GM18873 (cell line): ENCODE measurements at regions not wholly inside any gene's neighbourhood (a gene's known extent, or its start where the extent isn't known, plus 50 kb on each side); places are given as distances from the start of the nearest gene placed in this dataset.
"Not testable (repeated sequence)": the region's sequence is repeated elsewhere in the genome, so short reads cannot be mapped to it uniquely, and the experiment has no call there.

Experiments used
- ATAC-seq: cut with Tn5 transposase; IDR thresholded peaks from one replicate; pipeline ENCODE4 v1.9.1; 2021; ENCODE audit warnings: mild to moderate bottlenecking, moderate library complexity, moderate number of reproducible peaks; ENCODE audit not compliant: unreplicated experiment, low FRiP score

DNA sequence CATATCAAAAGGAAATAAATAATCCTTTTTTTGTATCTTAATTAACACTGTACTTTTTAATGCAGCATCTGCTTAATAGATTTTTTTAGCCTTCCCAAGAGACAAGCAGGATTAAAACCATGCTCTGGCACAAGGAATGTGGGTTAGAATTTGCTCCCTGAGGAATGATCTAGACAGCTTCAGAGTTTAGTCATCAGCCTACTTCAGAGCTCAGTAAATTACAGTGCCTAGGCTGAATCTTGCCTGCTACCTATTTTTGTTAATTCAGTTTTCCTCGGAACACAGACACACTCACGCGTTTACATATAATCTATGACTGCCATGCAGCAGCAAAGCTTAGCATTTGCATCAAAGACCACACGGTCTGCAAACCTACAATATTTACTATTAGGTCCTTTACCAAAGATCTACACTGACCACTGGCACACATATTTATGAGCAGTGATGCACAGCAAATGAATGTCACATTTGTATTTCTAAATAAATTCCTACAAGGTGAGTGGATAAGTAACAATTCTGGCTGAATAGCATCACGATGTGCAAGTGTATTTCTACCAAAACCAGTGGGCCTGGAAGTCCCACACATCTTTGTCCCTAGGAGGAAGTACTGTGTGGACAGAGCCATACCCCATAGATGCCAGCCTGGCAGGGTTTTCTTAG, 309.8 kb upstream of the TMEM132C start:
- ATAC-seq = no peak

GRCh38 chr12:127962303-127962702, 304.7 kb upstream of the TMEM132C start:
- no peak for ATAC-seq

DNA sequence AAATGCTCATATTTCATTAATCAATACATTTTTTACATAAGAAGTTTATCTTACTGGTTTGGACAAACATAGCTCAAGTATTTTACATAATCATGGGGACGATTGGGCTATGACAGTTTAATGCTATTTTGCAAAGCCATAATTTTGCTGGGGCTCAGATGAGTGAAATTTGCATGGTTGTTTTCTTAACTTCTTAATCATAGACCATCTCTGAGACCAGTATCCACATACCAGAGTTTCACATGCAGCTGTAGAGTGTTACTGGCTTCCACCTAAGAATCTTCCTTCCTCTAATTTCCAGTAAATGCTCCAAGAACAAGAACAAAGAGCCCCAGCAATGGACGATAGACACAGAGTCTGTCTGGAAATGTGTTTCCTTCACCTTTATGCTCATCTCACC, 303.0 kb upstream of the TMEM132C start:
- no peak for ATAC-seq

DNA sequence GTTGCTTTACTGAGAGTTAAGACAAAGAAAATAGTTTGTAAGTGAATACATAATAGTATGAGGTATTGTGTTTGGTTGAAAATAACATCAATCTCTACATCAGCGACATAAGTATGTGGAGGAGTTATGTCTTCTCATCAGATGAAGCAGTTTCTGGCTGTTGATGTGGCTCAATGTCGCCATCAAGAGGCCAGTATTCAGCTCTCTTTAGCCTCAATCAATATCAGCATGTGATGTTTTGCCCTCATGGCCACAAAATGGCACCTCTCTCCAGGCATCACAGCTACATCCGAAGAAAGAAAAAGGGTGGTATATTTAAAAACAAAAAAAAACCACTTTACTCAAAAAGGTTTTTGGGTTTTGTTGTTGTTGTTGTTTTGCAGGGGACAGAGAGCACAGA, 302.3 kb upstream of the TMEM132C start:
- no peak for ATAC-seq

DNA sequence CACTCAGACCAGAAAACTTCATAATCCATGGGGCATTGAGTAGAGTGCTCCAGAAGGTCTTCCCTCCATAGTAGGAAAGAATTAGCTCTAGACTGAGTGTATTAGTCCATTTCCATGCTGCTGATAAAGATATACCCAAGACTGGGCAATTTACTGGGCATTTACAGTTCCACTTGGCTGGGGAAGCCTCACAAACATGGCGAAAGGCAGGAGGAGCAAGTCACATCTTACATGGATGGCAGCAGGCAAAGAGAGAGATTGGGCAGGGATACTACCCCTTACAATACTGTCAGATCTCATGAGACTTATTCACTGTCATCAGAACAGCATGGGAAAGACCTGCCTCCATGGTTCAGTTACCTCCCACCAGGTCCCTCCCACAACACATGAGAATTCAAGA, 300.6 kb upstream of the TMEM132C start:
- no peak for ATAC-seq

- ATAC-seq = no peak
Measured at GRCh38 chr12:127970491-127970890, 296.5 kb upstream of the TMEM132C start.

DNA sequence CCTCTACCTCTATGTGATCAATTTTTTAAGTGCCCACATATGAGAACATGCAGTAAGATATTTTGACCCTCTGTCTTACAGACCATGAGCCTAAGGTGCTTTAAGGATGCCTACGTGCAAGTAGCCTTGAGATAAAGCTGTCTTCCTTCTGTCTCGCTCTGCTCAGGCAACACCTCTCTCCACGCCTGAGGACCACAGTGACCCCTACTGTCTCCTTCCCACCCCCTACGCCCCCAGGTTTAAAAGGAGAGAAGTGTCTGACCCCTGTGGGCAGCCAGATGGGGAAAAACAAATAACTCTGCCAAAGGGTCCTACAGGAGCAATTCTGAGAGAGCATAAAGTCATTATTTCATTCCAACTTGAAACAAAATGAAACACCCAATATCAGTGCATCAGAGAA, 286.4 kb upstream of the TMEM132C start:
- ATAC-seq = no peak

- no peak for ATAC-seq
Measured at GRCh38 chr12:127981875-127982274, 285.1 kb upstream of the TMEM132C start.

GRCh38 chr12:127983213-127983791, 283.7 kb upstream of the TMEM132C start:
- not testable (repeated sequence) for ATAC-seq

GRCh38 chr12:127984386-127985055, 282.4 kb upstream of the TMEM132C start:
- ATAC-seq = no peak

DNA sequence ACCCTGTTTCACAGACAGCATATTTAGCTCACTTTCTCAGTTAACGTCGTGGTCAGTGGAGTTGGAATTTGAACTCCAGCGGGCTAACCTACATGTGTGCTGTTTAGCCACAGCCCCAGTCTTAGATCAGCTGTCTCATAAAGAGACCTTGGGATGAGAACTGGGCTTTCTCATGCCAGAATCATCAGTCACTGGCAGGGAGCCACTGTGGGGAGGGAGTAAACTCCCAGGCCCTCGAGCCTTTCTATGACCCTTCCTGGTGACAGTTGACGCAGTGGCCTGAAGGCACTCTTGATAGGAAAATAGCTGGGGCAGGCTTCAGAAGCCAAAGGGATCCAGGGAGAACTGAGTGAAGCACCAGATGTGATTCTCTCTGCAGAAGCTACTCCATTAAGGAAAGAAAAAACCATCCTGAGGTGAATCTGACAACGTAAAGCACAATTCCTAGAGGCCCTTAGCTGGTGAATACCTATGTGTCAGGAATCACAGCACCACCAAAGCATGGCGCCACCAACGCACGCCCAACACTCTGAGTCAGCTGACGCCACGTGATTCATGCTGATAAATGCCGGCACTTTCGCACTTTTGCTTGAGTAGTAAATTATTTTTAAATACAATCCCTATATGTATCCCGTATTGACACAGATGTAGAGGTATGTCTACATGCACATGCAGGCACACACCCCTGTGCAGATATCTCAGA, 279.6 kb upstream of the TMEM132C start:
- ATAC-seq = no peak

GRCh38 chr12:127991485-127991884, 275.5 kb upstream of the TMEM132C start:
- ATAC-seq = no peak

DNA sequence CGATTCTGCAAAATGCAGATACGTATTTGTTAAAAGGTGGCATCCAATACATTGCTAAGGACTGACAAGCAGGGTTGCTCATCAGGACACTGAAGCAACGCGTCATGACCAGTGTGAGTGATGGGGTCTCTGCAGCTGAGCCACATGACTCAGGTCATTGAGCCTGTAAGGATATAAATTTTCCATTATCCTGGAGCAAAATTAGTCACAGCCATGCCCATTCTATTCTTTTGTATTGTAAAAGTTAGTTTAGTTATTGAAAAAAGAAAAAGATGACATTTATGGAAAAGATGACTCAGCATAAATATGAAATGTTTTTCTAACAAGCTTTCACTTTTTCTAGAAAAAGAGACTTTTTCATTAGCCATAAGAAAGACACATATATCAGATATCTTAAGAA, 268.0 kb upstream of the TMEM132C start:
- ATAC-seq = no peak

DNA sequence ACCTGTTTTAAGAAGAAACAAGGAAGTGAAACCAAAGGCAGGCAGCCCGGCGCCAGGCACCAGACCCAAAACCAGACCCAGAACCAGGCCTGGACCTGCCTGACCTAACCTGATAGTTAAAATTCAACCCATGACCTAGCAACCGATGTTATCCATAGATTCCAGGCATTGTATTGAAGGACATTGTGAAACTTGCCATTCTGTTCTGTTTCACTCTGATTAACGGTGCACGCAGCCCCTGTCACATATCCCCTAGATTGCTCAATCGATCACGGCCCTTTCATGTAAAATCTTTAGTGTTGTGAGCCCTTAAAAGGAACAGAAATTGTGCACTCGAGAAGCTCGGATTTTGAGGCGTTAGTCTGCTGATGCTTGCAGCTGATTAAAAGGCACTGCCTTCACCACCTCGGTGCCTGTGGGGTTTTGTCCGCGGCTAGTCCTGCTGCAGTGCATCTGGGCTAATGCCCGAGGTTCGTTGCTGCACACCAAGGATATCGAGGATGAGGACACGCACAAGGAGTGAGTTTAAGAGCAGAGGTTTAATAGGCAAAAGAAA, 262.5 kb upstream of the TMEM132C start:
- ATAC-seq = no peak

DNA sequence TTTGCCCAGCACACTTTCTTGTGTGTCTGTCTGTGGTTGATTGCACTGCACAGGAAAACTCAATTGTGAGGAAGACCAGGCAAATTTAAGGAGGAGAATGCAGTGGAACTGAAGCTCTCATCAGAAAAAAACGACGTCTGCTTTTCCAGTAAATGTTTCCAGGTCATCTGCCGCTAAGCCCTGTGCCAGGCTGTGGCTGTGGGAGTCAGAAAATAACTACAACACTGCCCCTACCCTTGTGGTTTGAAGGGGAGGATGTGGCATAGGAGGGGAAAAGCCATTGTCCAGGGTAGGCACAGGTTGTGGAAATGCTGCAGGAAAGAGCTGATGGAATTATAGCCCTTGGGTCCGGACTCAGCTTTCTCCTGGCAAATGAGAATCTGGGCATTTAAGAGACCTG, 259.7 kb upstream of the TMEM132C start:
- no peak for ATAC-seq

- no peak for ATAC-seq
Measured at GRCh38 chr12:128008341-128008740, 258.6 kb upstream of the TMEM132C start.

- ATAC-seq = no peak
Measured at GRCh38 chr12:128009108-128009507, 257.9 kb upstream of the TMEM132C start.

DNA sequence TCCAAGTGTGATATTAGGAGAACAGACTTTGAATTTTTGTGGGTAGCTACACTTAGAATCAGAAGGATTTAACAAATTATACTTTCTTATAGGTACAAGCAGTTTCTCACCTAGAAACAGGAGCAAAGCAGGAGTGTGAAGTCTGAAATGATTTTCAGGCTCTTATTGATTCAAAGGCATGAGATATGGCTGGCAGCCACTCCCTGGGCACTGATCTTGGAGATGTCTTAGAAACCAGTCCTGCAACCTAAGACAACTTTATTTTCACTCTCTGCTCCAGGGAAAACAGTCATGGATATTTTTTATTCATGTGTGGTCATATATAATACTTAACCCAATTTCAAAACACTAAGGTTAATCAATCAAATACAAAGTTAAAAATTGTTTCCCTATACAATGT, 254.9 kb upstream of the TMEM132C start:
- ATAC-seq = no peak

- no peak for ATAC-seq
Measured at GRCh38 chr12:128015276-128015675, 251.7 kb upstream of the TMEM132C start.

- ATAC-seq = no peak
Measured at GRCh38 chr12:128018067-128018466, 248.9 kb upstream of the TMEM132C start.

DNA sequence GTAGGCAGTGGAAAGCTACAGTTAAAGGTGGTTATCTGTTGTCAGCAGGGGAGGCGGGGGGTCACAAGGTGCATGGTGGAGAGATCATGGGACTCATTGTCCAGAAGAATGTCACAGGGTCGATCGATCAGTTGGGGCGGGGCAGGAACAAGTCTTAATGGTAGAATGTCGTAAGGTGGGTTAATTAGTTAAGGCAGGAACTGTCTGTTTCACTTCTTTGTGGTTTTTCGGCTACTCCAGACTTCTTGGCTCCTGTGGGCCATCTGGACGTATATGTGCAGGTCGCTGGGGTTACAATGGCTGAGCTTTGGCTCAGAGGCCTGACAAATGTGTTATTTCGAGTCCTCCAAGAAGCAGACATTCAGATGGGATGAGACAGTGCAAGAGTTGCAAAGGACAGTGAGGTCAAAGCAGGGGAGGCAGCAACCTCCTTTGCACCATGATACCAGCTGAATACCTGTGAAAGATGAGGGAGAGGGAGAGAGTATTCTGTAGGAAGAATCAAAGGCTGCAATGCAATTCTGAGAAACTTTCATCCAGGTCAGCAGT, 246.9 kb upstream of the TMEM132C start:
- no peak for ATAC-seq
